ENCODE measurements at regions not wholly inside any gene's neighbourhood (a gene's known extent, or its start where the extent isn't known, plus 50 kb on each side); places are given as distances from the start of the nearest gene placed in this dataset.
"Not testable (repeated sequence)": the region's sequence is repeated elsewhere in the genome, so short reads cannot be mapped to it uniquely, and the experiment has no call there.

DNA sequence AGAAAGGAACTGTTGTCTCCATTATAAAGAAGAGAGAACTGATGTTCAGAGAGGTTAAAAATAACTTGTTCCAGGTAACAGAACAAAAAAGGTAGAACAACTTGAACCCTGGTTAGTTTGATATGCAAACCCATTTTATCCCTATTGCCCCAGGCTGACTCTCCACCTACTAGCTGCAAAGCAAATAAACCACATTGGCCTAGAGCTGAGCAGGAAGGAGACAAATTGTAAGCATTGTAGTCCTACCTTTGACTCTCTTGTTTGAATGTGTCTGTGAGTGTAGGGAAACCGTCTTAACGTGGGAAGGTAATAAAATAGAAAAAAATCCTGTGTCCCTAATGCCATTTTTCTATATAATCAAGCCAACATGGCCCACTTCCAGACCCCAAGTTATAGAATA, 126.4 kb downstream of the CCER1 start:
- DNase-seq, result no peak

DNA sequence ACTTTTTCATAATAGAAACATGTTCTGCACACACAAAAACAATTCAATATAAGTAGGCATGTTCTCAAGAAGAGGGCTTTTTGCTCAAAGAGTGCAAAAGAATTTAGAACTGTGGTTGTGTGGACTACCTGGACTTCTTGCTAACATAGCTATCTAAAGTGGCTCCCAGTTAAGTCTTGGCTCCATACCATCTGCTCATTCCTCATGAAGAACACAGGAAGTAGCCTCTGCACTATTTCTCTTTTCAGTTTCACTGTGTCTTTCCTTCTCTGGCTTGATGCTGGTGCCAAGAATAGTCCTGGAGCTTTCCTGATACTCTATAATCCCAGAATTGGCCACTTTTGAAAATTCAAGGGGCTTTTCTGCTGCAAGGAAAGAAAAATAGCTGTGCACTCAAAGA, 127.4 kb downstream of the CCER1 start:
- DNase-seq, result no peak

DNA sequence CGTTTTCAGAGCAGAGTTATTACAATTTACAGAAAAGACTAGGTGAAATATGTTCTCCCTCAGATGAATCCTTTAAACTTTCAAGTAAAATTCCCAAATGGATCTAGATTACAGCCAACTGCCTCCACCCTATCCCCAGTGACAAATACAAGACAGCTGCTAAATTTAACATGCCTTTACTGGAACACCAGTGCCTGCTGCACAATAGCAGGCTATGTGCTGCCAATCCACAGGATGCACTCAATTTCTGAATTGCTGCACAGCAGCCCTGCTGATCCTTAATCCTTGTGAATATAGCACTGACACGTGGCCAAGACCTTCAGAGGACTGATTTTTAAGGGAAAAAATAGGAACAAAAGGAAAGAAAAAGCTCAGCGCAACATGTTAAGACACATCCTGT, 128.9 kb downstream of the CCER1 start:
- DNase-seq, result no peak

DNA sequence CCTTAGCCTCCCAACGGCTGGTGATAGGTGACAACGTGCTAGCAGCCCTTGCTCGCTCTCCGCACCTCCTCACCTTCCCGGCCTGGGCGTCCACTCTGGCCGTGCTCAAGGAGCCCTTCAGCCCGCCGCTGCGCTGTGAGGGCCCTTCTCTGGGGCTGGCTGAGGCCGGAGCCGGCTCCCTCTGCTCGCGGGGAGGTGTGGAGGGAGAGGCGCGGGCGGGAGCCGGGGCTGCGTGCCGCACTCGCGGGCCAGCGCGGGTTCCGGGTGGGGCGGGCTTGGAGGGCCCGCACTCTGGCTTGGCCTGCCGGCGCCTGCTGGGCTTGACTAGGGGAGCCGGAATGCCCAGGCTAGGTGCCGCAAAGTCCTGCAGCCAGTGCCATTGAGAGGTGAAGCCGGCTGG, 131.1 kb downstream of the CCER1 start:
- DNase-seq, result no peak

DNA sequence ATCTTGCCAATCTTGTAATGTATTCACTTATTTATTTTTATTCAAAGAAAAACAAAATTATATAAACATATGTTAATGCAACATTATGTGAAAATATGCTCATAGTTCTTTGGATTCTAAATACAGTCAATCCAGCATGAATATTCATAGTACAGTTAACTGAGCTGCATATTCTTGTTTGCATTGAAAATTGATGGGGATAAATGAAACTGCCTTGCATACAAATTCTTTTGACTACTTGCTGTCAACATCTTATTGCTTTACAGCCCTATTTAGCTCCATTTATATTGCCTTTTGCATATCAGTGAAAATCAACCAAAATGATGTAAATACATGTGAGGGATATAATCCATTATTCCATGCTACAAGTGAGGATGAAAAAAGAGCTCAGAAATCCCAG, 135.3 kb downstream of the CCER1 start:
- no peak for DNase-seq

DNA sequence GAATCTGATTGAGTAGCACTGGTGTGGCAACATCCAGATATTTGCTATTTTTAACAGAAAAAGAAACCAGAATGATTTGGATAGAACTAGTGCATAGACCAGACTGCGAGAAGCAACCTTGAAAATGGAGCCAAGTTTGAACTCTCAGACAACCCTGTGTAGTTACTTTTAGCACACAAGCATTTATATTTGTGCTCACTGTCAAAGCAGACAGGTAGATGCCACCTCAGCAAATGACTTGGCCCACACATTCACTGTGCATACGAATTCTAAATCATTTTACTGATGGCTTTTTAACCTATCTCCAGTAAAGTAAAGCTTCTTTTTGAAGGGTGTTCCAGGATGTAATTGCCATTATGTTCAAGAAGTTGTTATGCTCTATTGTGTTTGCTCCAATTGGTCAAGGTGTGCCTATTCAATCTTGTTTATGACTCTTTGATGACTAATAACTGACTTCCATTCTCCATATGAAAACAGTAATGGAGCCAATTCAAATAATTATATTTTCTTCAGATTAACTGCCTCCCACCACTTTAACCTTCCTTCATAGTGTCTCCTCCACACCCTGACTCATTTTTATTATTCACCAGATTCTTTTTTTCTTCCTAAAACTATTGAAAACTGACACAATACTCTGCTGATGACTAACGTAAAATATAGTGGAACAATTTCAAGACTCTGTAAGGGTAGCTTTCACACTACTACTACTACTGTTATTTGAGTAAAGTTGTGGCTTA, 138.5 kb downstream of the CCER1 start:
- no peak for DNase-seq

DNA sequence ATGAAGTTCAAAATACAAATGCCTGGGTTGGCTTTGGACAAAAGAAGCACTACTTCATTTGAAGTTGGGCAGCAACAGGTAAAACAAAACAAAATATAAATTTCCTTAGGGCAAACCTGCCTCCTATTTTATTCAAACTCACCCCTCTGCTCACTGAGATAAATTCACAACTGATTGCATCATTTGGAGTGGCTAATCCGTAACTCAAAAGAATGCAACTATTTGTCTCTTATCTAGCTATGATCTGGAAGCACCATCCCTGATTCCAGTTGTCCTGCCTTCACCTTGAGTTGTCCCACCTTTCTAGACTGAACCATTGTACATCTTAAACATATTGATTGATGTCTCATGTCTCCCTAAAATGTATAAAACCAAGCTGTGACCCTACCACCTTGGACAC, 145.0 kb downstream of the CCER1 start:
- no peak for DNase-seq

DNA sequence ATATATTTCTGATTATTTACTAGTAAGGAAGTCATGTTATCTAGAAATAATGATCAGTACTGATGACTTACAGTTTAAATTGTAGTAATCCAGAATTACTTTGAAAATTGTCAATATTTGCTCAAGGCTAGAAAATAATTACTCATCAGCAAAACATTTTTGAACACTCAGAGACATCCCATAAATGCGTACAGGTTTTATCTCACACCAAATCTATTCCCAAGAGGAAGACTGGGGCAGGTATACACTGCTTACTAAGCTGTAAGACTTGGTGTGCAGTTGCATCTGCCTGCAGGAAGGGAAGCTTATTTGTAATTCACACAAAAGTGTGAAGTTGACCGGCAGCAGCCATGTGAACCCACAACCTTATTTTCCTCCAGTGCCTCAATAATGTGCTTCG, 146.4 kb downstream of the CCER1 start:
- no peak for DNase-seq

DNA sequence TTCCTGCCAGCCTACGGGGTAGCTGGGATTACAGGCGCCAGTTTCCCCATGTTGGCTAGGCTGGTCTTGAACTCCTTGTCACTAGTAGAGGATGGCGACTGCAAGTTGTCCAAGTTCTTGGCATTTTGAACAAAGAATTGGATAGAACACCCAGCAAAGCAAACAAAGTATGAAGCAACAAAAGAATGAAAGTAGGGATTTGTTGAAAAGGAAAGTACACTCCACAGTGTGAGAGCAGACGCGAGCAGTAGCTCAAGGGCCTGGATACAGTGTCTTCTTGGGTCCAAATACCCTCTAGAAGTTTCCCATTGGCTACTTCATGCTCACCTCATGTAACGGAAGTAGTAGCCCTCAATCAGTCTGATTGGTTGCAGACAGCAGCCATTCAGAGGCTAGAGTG, 152.2 kb downstream of the CCER1 start:
- DNase-seq, result no peak

DNA sequence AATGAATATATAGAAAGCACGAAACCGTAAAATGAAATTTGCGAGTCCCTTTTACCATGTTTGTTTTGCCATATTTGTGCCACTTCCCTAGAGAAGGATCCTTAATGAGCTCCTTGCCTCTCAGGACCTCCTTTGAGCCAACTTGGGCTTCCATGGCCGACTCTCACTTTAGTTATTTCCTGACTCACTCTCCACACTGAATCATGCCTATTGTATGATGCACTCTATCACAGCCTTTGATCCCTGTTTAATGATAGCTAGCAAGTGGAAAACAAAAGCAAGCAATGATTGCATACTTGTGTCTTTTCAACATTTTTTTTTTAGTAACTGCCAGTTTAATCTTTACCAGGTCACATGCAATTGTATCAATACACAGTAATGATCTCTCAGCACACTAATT, 153.2 kb downstream of the CCER1 start:
- no peak for DNase-seq

DNA sequence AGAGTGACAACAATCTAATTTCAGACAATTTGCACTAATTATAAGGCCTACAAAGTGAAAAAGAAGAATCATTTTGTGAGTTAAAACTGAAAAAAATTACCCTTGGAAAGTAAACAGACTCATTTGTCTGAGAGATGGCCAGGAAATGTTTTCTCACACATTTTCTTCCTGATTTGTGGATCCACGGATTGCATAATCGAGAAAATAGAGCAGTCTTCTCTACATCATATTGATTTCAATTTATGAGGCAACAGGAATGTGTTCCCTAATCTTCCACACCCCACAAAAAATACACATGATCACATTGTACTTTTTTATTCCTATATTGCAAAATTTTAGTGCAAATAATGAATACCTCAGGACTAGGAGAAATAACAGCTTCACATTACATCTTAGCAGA, 160.8 kb downstream of the CCER1 start:
- DNase-seq, result no peak

DNA sequence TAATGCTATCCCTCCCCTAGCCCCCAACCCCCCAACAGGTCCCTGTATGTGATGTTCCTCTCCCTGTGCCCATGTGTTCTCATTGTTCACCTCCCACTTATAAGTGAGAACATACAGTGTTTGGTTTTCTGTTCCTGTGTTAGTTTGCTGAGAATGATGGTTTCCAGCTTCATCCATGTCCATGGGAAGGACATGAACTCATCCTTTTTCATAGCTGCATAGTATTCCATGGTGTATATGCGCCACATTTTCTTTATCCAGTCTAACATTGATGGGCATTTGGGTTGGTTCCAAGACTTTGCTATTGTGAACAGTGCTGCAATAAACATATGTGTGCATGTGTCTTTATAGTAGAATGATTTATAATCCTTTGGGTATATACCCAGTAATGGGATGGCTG, 162.3 kb downstream of the CCER1 start:
- DNase-seq, result not testable (repeated sequence)

DNA sequence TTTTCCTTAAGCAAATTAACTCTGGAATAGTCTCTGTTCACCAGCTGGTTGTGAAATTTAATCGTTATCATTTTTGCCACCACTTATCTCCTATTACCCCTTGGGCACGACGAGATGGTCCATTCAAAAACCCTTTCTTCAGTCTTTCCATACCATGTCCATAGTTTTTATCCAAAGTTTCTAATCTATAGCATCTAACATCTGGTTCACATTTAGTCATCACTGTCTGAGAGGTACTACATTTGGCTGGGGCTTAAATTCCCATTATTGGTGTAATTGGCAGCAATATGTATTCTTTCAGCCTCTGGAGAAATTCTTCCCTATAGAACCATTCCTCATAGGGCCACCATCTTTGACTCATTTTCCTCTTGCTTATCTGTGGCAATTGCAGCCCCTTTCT, 163.5 kb downstream of the CCER1 start:
- no peak for DNase-seq

DNA sequence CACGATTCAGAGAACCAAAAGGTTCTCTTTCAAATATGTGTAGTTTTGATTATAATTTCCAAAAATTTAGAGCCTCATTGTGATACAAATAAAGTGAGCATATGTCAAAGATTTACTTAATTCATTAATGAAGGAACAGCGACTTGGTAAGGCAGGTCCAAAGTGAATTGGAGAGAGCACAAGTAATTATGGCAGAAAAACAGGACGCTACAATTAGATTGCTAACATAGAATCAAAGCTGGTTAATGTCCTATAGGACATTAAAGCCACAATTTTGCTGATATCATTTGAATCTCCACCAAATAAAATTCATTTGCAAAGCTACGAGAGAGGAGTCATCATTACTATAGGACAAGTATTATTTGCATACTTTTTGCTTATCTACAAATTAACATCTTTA, 164.2 kb downstream of the CCER1 start:
- DNase-seq, result no peak

DNA sequence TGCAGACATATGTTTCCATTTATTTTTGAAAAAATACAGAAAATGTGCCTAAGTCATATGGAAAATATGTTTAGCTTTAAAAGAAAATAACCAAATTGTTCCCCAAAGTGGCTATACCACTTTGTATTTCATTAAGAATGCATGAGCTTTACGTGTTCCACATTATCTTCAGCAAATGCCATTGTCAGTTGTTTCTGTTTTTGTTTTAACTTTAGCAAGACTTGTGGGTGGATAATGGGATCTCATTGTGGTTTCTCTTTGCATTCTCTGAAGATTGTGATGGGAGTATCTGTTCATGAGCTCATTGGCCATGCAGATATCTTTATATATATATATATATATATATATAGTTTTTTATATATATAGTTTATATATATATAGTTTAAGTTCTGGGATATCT, 181.5 kb downstream of the CCER1 start:
- DNase-seq, result no peak

DNA sequence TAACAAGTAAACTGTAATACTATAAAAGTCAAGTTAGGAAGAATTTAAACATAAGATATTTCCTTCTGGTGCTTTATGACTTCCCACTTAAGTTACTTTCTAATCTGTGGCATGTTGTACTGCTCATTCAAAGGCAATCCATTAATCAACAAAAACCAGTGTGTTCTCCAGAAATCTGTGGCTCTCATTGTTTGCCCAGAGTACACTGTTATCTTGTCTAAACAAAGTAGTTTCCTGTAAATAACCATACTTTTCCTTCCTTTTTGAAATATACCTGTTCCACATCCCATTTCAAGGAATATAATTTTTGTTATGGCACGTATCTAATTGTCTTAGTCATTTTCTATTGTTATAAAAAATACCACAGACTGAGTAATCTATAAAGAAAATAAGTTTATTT, 184.1 kb downstream of the CCER1 start:
- DNase-seq, result no peak

DNA sequence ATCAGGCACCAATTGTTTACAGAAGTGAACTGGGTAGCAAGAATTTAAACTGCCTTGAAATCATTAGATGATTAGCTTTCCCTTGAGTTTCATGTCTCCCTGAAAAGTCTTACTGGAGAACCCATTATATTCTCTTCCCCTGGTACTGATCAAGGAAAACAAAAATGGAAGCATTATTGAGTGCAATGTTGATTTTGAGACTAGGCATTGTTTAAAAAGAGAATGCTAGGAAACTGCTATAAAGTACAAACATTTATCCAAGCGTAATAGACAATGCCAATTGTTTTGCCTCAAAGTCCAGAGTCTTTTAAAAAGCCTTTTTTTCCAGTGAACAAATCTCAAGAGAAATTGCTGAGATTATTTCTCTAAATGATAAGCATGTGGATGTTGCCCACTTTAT, 197.0 kb downstream of the CCER1 start:
- no peak for DNase-seq

DNA sequence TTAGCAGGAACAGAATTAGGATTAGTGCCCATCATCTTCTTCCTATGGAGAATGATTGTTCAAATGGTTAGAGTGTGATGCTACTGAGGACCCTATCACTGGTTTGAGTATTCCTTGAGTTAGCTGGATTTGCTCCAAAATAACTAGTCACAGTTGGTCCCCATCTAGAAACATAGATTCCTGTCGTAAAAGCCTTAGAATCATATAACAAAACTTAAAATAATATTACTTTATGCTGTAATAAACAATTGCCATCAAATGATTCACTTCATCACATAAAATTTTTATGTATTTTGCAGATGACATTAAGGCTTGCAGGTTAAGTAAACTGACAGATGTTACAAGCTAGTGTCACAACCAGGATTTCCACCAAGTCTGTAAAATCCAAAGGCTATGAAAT, 209.8 kb downstream of the CCER1 start:
- no peak for DNase-seq

DNA sequence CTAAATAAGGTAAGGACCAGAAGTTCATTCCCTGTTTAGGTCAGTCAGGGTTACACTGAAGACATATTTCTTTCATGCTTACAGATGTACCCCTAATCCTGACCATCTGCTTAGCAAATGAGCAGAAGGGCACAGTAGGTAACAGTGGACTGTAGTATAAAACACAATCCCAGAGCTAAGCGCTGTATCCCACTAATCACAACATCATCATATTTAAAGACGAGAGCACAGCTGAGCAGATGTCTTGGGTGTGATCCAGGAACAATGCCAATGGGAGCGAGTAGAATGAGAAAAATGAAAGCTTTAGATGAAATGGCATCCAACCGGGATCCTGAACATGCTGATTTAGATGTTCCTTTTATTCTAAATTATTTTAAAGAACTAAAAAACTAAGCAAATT, 213.4 kb downstream of the CCER1 start:
- DNase-seq, result no peak

DNA sequence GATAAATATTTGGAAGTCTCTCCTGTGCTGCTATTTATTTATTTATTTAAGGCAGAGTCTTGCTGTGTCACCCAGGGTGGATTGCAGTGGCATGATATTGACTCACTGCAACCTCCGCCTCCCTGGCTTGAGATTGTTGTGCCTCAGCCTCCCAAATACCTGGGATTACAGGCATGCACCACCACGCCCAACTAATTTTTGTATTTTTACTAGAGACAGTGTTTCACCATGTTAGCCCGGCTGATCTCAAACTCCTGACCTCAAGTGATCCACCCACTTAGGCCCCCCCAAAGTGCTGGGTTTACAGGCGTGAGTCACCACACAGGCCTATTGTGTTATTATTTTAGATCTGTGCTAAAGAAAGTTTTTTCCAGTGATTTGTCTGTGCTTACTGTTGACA, 225.2 kb downstream of the CCER1 start:
- no peak for DNase-seq

DNA sequence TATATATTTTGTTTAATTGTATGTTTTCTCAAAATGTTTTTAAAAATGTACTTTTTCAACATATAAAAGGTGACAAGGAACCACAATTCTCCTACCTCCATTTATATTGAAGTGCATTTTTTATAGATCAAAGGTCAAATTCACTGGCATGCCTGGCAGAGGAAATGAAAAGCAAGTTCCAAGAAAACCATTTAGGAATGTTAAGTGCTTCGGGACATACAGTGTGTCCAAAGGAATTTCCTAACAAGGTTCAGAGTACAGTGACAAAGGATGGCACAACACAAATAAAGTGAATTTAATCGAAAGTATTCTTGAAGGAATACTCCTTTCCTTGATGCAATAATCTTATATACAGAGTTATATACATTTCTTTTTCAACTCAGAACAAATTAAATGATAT, 242.3 kb downstream of the CCER1 start:
- no peak for DNase-seq

DNA sequence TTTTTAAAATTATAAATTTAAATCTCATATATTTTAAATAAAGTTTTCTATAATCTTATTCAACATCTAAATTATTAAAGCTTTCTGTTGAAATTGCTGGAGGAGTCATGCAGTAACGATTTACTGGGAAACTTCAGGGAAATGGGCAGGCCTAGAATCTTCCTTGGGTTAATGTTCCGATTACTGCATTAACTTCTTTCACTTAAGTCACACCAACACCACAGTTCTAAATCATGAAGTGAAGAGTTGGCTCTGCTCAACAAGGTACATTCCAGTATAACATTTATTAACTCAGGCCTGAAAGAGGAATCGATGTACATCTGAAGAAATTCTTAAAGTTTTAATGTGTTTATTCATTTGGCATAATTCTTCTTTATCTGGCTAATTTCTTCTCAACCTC, 244.3 kb downstream of the CCER1 start:
- no peak for DNase-seq

DNA sequence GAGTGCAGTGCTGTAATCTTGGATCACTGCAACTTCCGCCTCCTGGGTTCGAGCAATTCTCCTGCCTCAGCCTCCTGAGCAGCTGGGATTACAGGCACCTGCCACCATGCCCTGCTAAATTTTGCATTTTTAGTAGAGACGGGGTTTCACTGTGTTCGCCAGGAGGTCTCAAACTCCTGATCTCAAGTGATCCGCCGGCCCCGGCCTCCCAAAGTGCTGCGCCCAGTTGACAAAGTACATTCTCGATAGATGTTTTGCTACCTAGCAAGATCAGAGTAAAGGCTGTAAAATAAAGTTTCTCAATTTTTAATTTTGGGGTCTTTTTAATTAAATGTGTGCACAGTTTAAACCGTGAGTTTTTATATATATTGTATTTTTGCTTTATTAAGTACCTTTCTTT, 248.9 kb downstream of the CCER1 start:
- no peak for DNase-seq

DNA sequence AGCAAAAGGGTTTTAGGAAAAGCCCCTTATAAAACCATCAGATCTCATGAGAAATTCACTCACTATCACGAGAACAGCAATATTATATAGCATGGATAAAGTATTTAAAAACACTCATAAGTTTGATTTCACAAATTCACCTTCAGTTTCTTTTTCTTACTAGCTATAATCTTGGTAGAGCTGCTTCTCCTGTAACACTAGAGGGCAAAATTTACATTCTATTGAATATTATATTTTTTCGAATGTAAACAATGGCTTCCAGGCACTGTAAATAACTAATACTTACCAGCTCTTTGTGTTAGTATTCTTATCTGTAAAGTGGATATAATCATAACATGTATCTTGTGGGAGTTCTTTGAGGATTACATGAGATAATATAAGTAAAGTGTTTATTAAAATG, 259.6 kb downstream of the CCER1 start:
- no peak for DNase-seq

DNA sequence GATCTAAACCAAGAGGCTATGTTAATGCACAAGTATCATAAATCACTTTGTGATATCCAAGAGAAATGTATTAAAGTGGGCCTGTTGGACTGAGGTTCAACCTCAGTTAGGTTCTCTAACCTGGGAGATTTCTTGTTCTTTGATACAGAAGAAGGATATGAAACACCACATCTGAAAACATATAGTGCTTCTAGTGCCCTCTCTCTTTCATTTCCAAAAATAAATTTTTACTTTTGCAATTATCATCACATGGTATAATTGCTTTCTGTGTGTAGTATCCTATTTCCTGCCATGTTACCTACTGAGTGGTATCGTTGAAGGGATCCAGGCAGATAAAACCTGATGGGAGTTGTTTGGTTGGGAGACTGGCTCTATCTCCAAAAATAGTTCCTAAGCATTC, 264.9 kb downstream of the CCER1 start:
- DNase-seq, result no peak

DNA sequence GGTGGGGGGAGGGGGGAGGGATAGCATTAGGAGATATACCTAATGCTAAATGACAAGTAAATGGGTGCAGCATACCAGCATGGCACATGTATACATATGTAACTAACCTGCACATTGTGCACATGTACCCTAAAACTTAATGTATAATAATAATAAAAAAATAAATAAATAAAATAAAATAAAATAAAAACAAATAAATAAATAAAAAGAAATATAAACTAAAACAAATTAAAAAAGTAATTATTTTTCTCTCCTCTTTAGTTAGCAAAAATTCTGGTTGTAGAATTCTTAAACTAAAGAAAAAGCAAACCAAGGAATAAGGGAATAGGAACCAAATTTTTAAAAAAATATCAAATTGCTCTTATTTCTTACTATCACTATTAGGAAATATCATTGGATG, 267.3 kb downstream of the CCER1 start:
- not testable (repeated sequence) for DNase-seq
